Psoas muscle (tissue), 7 donors: ENCODE measurements at regions not wholly inside any gene's neighbourhood (a gene's known extent, or its start where the extent isn't known, plus 50 kb on each side); places are given as distances from the start of the nearest gene placed in this dataset.

Source experiments
- ATAC-seq, 4 donors: fragments of 200-7000 bp; cut with Tn5 transposase; one replicate each; pipeline ENCODE4 v1.9.1; 2020; ENCODE audit warnings: moderate library complexity in 3 of 4, mild to moderate bottlenecking in 2 of 4
- DNase-seq, 2 donors: peaks; one replicate each; pipeline ENCODE4 v3.0.0-alpha.2; 2020
- H3K27ac ChIP-seq: fragments of 200-600 bp; one replicate; pipeline ENCODE4 v1.8.0; 2022
- H3K27me3 ChIP-seq, 3 donors: fragments of 200-600 bp in 1 of 3; one replicate each; pipeline versions ENCODE4 v1.6.1 to v1.8.0; 2013 to 2022; ENCODE audit warnings: low read length in 2 of 3, mild to moderate bottlenecking in 2 of 3, moderate library complexity in 1 of 3; ENCODE audit not compliant: insufficient read depth in 3 of 3
- H3K36me3 ChIP-seq, 2 donors: fragments of 200-600 bp in 1 of 2; one replicate each; pipeline versions ENCODE4 v1.6.1 to v1.8.0; 2013 to 2022; ENCODE audit warnings: low read depth in 1 of 2, mild to moderate bottlenecking in 1 of 2, moderate library complexity in 1 of 2; ENCODE audit not compliant: insufficient read depth in 1 of 2
- H3K4me1 ChIP-seq: fragments of 200-600 bp; one replicate; pipeline ENCODE4 v1.8.0; 2022
- H3K4me3 ChIP-seq: fragments of 200-600 bp; one replicate; pipeline ENCODE4 v1.8.0; 2022; ENCODE audit warnings: mild to moderate bottlenecking
- H3K9me3 ChIP-seq: fragments of 200-600 bp; one replicate; pipeline ENCODE4 v1.8.0; 2022
- CTCF ChIP-seq: fragments of 200-600 bp; IDR thresholded peaks from one replicate; pipeline ENCODE4 v1.8.0; 2022; ENCODE audit warnings: antibody characterized with exemption
- WGBS, 3 donors: extraction: QIAGEN DNeasy Blood & Tissue Kit; methylation state at CpG; one replicate each; pipeline versions ENCODE4 v1.1.6 to v1.1.7; 2013; 5-methylcytosine and 5-hydroxymethylcytosine counted together
- intact Hi-C, 2 donors: fragments of 100-400 bp; cut with DNase I; formaldehyde crosslinking; loops; one replicate each; pipeline versions ENCODE4 v1.11.0 to v1.14.2; 2022
- donor health status: healthy with polysubstance abuse.
- donor health status: DM: no; HTN: no; CAD: no; lungs with moderate emphysema.
- donor health status: Bipolar disorder and iron deficiency.
- donor health status: healthy.
- donor health status: DM: yes; HTN: yes; CAD: no.
- donor health status: DM: no; HTN: no; CAD: no.
- donor health status: DM: yes; HTN: yes; CAD: no.

GRCh38 chr7:67758551-67758950, 761.9 kb downstream of the TYW1 start:
- intact Hi-C loops, result no loop called here
- TF ChIP-seq CTCF, result no peak
- WGBS, 3 donors, result 87 to 89% (median 88%) methylated on average over 3 of the region's 3 CpGs
- DNase-seq, result no peak
- Histone ChIP-seq H3K36me3 (no peaks in the 10 kb centered on the region), H3K27ac (no peak overlapping the region), H3K27me3 (no peaks in the 10 kb centered on the region), H3K9me3 (no peaks in the 10 kb centered on the region), H3K4me1 (no peaks in the 10 kb centered on the region), H3K4me3 (no peak overlapping the region)
- no peak for ATAC-seq

GRCh38 chr7:67760971-67761370, 764.3 kb downstream of the TYW1 start:
- no peak for DNase-seq
- Histone ChIP-seq H3K27me3 (no peaks in the 10 kb centered on the region), H3K27ac (no peak overlapping the region), H3K9me3 (no peaks in the 10 kb centered on the region), H3K36me3 (no peaks in the 10 kb centered on the region), H3K4me1 (no peaks in the 10 kb centered on the region), H3K4me3 (no peak overlapping the region)
- ATAC-seq, result no peak
- intact Hi-C loops, result no loop called here
- TF ChIP-seq CTCF, result no peak
- 95 to 97% (median 97%) methylated on average over 1 of the region's 1 CpG for WGBS, 3 donors

DNA sequence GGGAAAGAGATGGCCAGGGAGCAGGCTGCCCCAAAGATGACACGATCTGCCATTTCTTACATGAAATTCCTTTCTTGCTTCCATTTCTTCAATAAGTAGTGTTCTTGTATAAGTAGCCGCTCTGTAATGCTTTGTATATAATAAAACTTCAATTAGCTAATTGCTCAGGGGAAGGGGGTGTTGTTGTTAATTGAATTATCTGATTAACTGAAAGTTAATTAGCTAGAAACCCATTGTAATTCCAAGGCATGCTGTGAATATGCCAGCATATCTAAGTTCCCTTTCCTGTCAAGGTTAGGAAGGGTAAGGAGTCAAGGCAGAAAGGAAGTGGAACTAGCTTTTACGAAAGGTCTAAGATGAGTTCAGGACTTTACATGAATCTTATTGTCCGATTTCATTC, 765.9 kb downstream of the TYW1 start:
- Histone ChIP-seq H3K27ac (no peak overlapping the region), H3K36me3 (no peaks in the 10 kb centered on the region), H3K27me3 (no peaks in the 10 kb centered on the region), H3K9me3 (peaks cover 4% of the 10 kb centered on the region), H3K4me3 (no peak overlapping the region), H3K4me1 (no peaks in the 10 kb centered on the region)
- TF ChIP-seq CTCF, result no peak
- 82 to 86% (median 85%) methylated on average over 4 of the region's 4 CpGs for WGBS, 3 donors
- no peak for DNase-seq
- ATAC-seq, result no peak
- intact Hi-C loops, result no loop called here

- WGBS, 3 donors, result 51 to 63% (median 61%) methylated on average over 4 of the region's 4 CpGs
- H3K36me3 ChIP-seq, result no peaks in the 10 kb centered on the region
- peaks cover 4% of the 10 kb centered on the region for H3K9me3 ChIP-seq
- intact Hi-C loops, result no loop called here
- no peak for ATAC-seq
- TF ChIP-seq CTCF, result no peak
- DNase-seq, result no peak
- H3K27me3 ChIP-seq, result no peaks in the 10 kb centered on the region
- H3K4me1 ChIP-seq, result no peaks in the 10 kb centered on the region
- H3K4me3 ChIP-seq, result no peak overlapping the region
- no peak overlapping the region for H3K27ac ChIP-seq
These were observed 767.7 kb downstream of the TYW1 start for GRCh38 chr7:67764289-67764688.

GRCh38 chr7:67765481-67766175, 769.0 kb downstream of the TYW1 start:
- Histone ChIP-seq H3K36me3 (no peaks in the 10 kb centered on the region), H3K4me3 (no peak overlapping the region), H3K4me1 (no peaks in the 10 kb centered on the region), H3K9me3 (peaks cover 4% of the 10 kb centered on the region), H3K27ac (no peak overlapping the region), H3K27me3 (no peaks in the 10 kb centered on the region)
- no peak for TF ChIP-seq CTCF
- DNase-seq, result no peak
- ATAC-seq, result no peak
- intact Hi-C loops, result no loop called here
- WGBS, 3 donors, result 77 to 81% (median 78%) methylated on average over 6 of the region's 6 CpGs
